ENCODE measurements at regions not wholly inside any gene's neighbourhood (a gene's known extent, or its start where the extent isn't known, plus 50 kb on each side); places are given as distances from the start of the nearest gene placed in this dataset.
"Not testable (repeated sequence)": the region's sequence is repeated elsewhere in the genome, so short reads cannot be mapped to it uniquely, and the experiment has no call there.

- H3K4me1 Mint-ChIP-seq = peaks cover 0 to 9% of the 10 kb centered on the region in 2 experiments; a peak in 2 of 4 replicates
- H3K27ac ChIP-seq (ENCODE audit: insufficient read length, low read depth, low read length) = no peak overlapping the region
Observed at GRCh38 chr16:88170528-88170991, 212.2 kb upstream of the ZNF469 start.

GRCh38 chr16:88171126-88171525 is 211.6 kb upstream of the ZNF469 start:
- H3K23ac ChIP-seq (ENCODE audit: insufficient read length, low read depth, low read length); H3K23me2 ChIP-seq (ENCODE audit: insufficient read length, low read depth, low read length, poor library complexity, severe bottlenecking); H3T11ph ChIP-seq (ENCODE audit: low read length); H2BK120ac ChIP-seq (ENCODE audit: low read depth, low read length, poor library complexity, severe bottlenecking); H3K4me3 Mint-ChIP-seq; H3K79me1 ChIP-seq (ENCODE audit: insufficient read depth, low read depth, low read length, poor library complexity, severe bottlenecking); H2BK5ac ChIP-seq (ENCODE audit: insufficient read length, low read length); H4K5ac ChIP-seq (ENCODE audit: insufficient read length, low read depth, low read length); H3K4me1 ChIP-seq (ENCODE audit: insufficient read depth, low read length); H3K18ac ChIP-seq (ENCODE audit: insufficient read length, low read depth, low read length); H2AK5ac ChIP-seq (ENCODE audit: insufficient read length, low read length); H3K9me3 Mint-ChIP-seq; H4K91ac ChIP-seq (ENCODE audit: insufficient read length, low read depth, low read length); H3K9ac ChIP-seq (ENCODE audit: extremely low read depth, insufficient read length, low read length); H4K20me1 ChIP-seq (ENCODE audit: control insufficient read depth, insufficient read depth, insufficient read length); H3K9me3 ChIP-seq (ENCODE audit: control insufficient read depth, low read depth, low read length); H3K79me2 ChIP-seq (ENCODE audit: insufficient read depth, low read length); H3K4me1 Mint-ChIP-seq; H3K56ac ChIP-seq (ENCODE audit: insufficient read length, low read depth, low read length); H3K36me3 Mint-ChIP-seq (ENCODE audit: insufficient read depth in 1 of 3, low read depth in 3 of 3); H3K4ac ChIP-seq (ENCODE audit: low read depth, low read length); H3K4me2 ChIP-seq (ENCODE audit: insufficient read depth, insufficient read length, low read length); DNase-seq; H2BK12ac ChIP-seq (ENCODE audit: insufficient read length, low read depth, low read length); H2AFZ ChIP-seq (ENCODE audit: low read length); H2BK20ac ChIP-seq (ENCODE audit: low read depth, low read length, poor library complexity, severe bottlenecking); H2BK15ac ChIP-seq (ENCODE audit: low read depth, low read length); H3K27me3 Mint-ChIP-seq (ENCODE audit: low read depth); H4K8ac ChIP-seq (replicated peaks; ENCODE audit: insufficient read length, low read depth, low read length); H3K27ac ChIP-seq (ENCODE audit: insufficient read length, low read depth, low read length); H3K27ac Mint-ChIP-seq; H3K27me3 ChIP-seq (ENCODE audit: insufficient read depth, low read length); H3K14ac ChIP-seq (ENCODE audit: insufficient read depth, low read length): not testable (repeated sequence)
- no CpG with 5 or more reads among the region's 1 CpG for WGBS (ENCODE audit: extremely low coverage, insufficient read length, low lambda C conversion rate)

More at GRCh38 chr16:88170528-88170991, 212.2 kb upstream of the ZNF469 start:
- Histone ChIP-seq H4K20me1 (ENCODE audit: control insufficient read depth, insufficient read depth, insufficient read length) (no peaks in the 10 kb centered on the region), H3K18ac (ENCODE audit: insufficient read length, low read depth, low read length) (no peak overlapping the region), H2AFZ (ENCODE audit: low read length) (no peak overlapping the region), H4K8ac (replicated peaks; ENCODE audit: insufficient read length, low read depth, low read length) (no peak overlapping the region), H3K9me3 (ENCODE audit: control insufficient read depth, low read depth, low read length) (no peaks in the 10 kb centered on the region), H3K23me2 (ENCODE audit: insufficient read length, low read depth, low read length, poor library complexity, severe bottlenecking) (no peaks in the 10 kb centered on the region), H2BK20ac (ENCODE audit: low read depth, low read length, poor library complexity, severe bottlenecking) (no peak overlapping the region), H3K27me3 (ENCODE audit: insufficient read depth, low read length) (no peaks in the 10 kb centered on the region), H3K79me2 (ENCODE audit: insufficient read depth, low read length) (no peaks in the 10 kb centered on the region), H2BK15ac (ENCODE audit: low read depth, low read length) (no peak overlapping the region), H2BK120ac (ENCODE audit: low read depth, low read length, poor library complexity, severe bottlenecking) (no peak overlapping the region), H3K56ac (ENCODE audit: insufficient read length, low read depth, low read length) (no peak overlapping the region), H3K4me2 (ENCODE audit: insufficient read depth, insufficient read length, low read length) (no peak overlapping the region), H2AK5ac (ENCODE audit: insufficient read length, low read length) (no peak overlapping the region), H2BK5ac (ENCODE audit: insufficient read length, low read length) (no peak overlapping the region), H3K14ac (ENCODE audit: insufficient read depth, low read length) (no peak overlapping the region), H3K4ac (ENCODE audit: low read depth, low read length) (no peak overlapping the region), H4K91ac (ENCODE audit: insufficient read length, low read depth, low read length) (no peak overlapping the region), H2BK12ac (ENCODE audit: insufficient read length, low read depth, low read length) (no peak overlapping the region), H4K5ac (ENCODE audit: insufficient read length, low read depth, low read length) (no peak overlapping the region), H3K79me1 (ENCODE audit: insufficient read depth, low read depth, low read length, poor library complexity, severe bottlenecking) (no peaks in the 10 kb centered on the region), H3K9ac (ENCODE audit: extremely low read depth, insufficient read length, low read length) (no peak overlapping the region), H3K4me1 (ENCODE audit: insufficient read depth, low read length) (no peaks in the 10 kb centered on the region), H3T11ph (ENCODE audit: low read length) (no peak overlapping the region), H3K23ac (ENCODE audit: insufficient read length, low read depth, low read length) (no peak overlapping the region)
- Mint-ChIP-seq H3K27ac (no peak overlapping the region), H3K36me3 (ENCODE audit: insufficient read depth in 1 of 3, low read depth in 3 of 3) (no peaks in the 10 kb centered on the region), H3K9me3 (peaks cover 4 to 8% of the 10 kb centered on the region in 2 experiments; a peak in 4 of 5 replicates), H3K4me3 (no peak overlapping the region), H3K27me3 (ENCODE audit: low read depth) (peaks cover 6% of the 10 kb centered on the region)
- WGBS (ENCODE audit: extremely low coverage, insufficient read length, low lambda C conversion rate) = no CpG with 5 or more reads among the region's 17 CpGs
- no peak for TF ChIP-seq CTCF (conservative IDR thresholded peaks at IDR 0.05)
- DNase-seq = no peak

Measured in H9 (cell line).